ENCODE measurements at regions not wholly inside any gene's neighbourhood (a gene's known extent, or its start where the extent isn't known, plus 50 kb on each side); places are given as distances from the start of the nearest gene placed in this dataset.
"Not testable (repeated sequence)": the region's sequence is repeated elsewhere in the genome, so short reads cannot be mapped to it uniquely, and the experiment has no call there.

DNA sequence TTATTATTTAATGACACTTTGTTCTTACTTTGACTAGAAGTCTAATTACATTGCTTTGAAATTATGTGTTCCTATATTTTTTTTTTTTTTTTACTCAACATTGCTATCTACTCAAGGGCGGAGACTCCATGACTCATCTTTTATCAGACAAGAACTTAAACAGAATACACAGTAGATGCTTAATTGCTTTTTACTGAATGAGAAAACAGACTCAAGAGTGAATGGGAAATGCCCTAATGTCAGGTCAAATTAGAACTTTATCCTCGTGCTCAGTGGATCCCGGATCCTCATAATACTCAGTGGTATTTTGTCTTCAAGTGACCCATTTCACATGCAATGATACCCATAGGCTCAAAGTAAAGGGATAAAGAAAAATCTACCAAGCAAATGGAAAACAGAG, 954.5 kb upstream of the IGFBP7 start:
- no peak for DNase-seq (ENCODE audit: low spot score)

DNA sequence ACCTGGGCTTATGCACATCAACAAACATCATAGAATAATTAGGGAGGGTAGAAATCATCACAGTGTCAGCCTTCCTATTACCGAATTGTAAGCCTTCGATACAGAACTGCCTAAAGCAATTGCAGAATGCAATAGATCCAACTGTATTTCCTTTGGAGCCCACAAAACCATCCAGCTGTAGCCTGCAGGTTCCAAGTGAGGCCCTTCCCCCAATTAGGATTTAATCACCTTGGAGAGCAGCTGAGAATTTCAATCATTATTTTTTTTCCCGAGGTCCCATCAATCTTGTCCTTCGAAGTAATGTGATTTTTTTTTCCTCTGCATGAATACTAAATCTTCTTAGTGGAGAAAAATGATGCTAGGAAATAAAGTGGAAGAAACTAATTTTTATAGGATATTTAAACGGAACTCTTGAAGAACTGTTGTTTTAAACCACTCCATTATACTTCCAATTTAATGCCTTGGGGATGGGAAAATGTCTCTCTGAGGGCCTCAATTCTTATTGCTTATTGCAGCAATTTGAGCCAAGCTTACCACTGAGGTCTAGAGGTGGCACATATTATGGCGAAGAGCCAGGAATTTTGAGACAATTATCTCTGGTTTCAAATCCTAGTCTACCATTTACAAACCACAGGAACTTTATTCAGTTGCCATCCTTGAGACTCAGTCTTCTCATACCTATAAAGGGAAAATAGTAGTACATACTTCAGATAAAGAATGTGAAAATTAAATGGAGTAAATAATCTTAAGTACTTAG, 953.4 kb upstream of the IGFBP7 start:
- DNase-seq (ENCODE audit: low spot score) = no peak

DNA sequence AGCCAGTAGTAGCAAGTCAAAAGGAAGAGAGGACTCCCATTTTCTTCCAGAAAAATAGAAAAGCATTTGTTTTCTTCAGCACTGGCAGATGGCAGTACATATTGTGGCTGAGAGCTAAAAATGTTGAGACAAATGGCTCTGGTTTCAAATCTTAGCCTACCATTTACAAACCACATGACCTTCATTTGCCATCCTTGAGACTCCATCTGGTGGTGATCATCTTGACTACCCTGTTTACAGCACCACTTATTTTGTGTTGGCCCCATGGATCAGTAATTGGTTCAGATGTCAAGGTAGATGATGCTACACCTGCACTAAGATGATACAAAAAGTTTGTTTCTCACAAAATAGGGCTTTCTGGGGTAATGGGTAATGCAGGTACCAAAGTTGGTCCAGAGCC, 951.8 kb upstream of the IGFBP7 start:
- DNase-seq (ENCODE audit: low spot score) = no peak

DNA sequence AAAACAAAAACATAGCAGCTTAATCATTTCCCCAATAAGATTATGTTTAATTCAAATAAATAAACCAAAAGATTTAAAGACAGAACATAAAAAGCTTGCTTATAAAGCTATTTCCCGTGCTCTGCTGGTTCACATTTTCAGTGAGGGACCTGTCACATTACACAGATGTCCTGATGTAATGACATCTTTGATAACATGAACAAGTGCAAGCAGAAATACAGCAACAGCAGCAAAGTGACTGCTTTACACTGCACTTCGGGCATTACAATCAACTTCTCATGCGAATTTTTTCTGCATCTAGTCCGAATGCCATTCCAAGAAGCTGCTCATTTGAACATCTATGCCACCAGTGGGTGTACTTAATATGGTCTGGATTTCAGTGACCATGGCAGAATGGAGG, 940.3 kb upstream of the IGFBP7 start:
- DNase-seq (ENCODE audit: low spot score) = no peak

DNA sequence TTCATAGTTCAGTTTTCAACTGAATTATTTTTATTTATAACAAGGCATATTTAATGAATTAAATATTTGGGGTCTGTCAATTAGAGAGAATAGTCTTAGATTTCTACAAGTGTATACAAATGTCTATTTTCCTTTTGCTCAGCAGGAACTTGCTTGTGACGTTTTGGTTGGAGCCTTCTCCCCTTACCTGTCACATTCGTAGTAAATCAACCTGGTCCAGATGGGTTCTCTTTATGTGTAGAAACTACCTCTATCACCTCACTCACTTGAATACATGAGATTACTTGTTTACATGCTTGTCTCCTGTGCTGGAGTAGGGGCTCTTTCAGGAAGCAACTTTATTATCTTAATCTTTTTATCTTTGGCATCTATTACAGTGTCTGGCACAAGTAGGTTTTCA, 938.3 kb upstream of the IGFBP7 start:
- DNase-seq (ENCODE audit: low spot score) = no peak

DNA sequence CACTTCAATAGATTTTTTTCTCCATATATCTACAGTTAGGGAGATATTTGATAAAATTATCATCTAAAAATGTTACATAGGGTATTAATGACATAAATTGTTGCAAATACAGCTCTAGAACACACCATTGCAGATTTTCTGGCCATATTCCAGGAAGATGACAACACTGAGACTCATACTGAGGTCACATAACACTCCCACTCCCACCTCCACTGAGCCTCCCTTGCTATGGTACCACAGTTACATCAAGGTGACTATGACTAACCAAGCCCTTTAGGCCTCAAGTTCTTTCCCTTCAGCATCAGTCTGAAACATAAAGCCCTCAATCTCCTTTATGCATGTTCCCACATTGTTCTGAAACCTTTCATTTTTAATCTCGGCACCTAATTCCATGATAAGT, 932.0 kb upstream of the IGFBP7 start:
- no peak for DNase-seq (ENCODE audit: low spot score)

DNA sequence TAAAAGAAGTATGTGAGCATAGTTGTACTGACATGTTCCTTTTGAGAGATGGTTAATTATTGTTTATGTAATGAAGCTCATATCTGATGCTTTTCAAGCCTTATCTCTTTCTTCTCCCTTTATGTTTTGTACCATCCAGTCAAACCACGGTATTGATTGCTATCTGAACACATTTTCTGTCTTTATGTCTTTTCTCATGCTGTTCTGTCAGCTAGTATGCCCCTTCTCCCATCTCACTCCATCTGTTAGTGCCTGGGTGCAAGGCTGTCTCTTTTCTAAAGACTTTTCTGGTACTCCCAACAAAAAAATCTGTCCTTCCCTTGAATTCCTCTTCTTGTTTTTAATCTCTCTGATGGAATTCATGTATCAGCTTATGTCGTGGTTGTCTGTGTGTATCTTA, 883.8 kb upstream of the IGFBP7 start:
- DNase-seq (ENCODE audit: low spot score) = no peak

DNA sequence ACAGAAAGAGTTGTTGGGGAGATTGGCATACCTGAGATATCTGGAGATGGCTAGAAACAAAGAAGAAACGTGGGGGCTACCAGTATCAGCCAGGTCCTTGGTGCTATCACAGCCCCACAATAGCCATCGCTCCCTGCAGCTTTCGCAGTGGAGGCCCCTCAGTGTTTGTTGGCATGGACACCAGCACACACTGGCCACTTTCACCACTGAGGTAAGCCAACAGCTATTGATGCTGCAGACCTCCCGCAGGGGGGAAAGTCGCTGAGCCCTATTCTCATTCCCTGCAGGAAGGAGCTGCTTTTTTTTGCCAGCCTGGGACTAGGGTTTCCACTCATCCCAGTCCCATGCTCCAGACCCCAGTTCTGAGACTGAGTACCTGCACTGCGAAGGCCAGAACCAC, 879.2 kb upstream of the IGFBP7 start:
- DNase-seq (ENCODE audit: low spot score) = no peak

DNA sequence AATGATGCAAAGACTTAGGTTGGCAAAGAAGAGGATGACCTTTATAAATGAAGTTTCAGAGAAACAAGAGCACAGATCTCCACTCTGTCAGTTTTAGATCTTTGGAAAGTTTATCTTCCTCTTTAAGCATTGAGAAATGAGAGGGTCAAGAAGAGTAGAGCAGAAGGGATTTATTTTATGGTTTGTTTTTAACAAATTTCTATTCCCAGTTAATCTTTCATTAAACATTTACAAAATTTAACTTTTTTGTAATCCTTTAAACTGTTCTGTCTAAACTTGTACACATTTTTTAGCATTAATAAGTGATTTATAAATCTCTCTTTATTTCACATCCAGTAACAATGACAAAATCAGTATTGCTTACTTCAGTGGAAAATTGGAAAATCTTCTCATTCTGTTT, 875.0 kb upstream of the IGFBP7 start:
- DNase-seq (ENCODE audit: low spot score) = no peak

DNA sequence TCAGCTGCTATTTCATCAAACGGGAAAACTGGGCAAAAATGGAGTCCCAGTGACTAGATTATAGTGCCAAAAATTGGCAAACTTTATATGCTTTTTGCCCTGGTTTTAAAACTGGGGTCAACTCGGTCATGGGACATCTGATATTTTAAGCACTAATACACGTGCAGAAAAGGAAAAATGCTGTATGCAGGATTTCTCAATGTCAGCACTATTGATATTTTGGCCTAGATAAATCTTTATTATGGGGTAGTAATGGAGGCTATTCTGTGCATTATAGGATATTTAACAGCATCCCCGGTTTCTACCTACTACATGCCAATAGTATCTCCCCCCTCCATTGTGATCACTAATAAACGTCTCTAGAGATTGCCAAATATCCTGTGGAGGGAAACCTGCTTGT, 870.9 kb upstream of the IGFBP7 start:
- DNase-seq (ENCODE audit: low spot score) = no peak

DNA sequence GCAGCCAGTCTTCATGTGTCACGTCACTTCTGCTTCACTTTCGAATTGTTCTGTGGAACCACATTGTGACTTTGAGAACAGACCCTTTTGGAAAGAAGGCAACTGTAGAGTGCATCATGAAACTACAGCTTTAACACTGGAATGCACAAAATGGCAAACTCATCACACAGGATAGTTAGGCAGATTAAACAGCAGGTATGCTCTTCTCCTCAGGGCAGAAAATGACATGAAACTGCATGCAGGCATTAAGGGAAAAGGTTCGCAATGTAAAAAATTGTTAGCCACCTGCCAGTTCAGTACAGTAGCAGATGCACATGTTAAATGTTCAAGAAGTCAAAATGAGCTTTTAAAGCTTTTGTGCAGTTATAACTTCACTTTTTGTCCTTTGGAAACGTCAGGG, 864.6 kb upstream of the IGFBP7 start:
- DNase-seq (ENCODE audit: low spot score) = no peak

DNA sequence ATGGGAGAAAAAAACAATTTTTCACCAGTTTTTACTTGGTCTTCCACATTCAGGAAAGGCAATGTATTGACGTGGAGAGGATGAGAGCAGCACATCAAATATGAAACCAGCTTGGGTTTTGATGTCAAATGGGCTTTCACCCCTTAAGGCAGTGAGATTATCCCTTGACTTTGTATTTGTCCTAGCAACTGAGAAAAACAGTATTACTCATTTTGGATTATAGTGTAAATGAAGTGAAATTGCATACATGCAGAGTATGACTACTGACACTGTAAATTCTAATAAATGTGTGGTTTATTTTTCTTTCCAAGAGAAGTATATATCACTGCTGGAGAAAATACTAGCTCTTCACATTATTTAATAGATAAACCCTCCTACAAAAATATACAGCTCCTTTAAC, 863.6 kb upstream of the IGFBP7 start:
- DNase-seq (ENCODE audit: low spot score) = no peak

DNA sequence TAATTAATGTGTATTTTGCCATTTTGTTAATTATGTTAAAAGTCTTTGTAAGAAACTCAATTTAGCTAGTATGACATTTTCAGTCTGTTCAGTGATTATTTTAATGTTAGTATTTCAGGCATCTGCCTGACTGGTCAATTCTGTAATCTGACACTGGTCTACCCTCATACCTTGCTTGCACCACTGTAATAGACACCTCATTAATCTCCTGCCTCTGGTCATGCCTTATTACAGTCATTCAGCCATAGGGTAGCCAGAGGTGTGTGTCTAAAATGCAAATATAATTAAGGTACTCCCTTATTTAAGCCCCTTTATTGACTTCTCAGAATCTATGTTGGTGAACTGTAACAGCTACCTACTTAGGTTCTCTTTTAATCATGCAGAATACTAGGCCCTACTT, 861.1 kb upstream of the IGFBP7 start:
- no peak for DNase-seq (ENCODE audit: low spot score)

DNA sequence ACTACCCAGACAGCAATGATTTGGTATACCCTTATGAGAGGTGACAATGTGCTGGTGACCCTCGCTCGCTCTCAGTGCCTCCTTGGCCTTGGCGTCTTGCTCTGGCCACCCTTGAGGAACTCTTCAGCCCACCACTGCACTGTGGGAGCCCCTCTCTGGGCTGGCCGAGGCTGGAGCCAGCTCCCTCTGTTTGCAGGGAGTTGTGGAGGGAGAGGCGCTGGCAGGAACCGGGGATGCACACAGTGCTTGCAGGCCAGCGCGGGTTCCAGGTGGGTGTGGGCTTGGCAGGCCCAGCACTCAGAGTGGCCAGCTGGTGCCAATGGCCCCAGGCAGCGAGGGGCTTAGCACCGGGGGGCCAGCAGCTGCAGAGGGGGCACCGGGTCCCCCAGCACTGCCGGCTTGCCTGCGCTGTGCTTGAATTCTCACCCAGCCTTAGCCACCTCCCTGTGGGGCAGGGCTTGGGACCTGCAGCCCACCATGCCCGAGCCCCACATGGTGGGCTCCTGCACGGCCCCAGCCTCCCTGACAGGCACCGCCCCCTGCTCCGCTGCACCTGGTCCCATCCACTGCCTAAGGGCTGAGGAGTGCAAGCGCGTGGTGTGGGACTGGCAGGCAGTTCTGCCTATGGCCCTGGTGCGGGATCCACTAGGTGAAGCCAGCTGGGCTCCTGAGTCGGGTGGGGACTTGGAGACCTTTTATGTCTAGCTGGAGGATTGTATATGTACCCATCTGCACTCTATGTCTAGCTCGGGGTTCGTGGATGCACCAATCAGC, 857.0 kb upstream of the IGFBP7 start:
- no peak for DNase-seq (ENCODE audit: low spot score)

DNA sequence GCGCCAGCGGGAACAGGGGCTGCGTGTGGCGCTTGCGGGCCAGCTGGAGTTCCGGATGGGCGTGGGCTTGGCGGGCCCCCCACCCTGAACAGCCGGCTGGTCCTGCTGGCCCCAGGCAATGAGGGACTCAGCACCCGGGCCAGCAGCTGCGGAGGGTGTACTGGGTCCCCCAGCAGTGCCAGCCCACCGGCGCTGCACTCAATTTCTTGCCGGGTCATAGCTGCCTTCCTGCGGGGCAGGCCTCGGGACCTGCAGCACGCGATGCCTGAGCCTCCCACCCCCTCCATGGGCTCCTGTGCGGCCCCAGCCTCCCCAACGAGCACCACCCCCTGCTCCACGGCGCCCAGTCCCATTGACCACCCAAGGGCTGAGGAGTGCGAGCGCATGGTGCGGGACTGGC, 855.2 kb upstream of the IGFBP7 start:
- not testable (repeated sequence) for DNase-seq (ENCODE audit: low spot score)

DNA sequence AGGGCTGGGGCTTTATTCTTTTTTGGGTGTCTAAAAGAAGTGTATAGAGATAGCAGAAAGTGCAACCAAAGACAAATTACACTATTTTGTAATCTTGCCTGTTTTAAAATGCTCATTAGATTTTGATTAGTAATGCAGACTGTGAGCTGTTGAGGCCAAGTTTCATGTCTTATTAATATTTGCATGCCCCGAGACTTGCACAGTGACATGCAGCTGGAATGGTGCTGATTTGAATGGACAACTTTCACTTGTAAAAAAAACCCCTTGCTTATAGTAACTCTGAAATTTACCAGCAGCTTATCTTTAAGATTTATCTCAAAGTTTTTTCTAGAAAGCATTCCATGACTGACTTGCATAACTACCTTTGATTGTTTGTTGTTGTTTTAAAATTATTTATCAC, 835.1 kb upstream of the IGFBP7 start:
- no peak for DNase-seq (ENCODE audit: low spot score)

DNA sequence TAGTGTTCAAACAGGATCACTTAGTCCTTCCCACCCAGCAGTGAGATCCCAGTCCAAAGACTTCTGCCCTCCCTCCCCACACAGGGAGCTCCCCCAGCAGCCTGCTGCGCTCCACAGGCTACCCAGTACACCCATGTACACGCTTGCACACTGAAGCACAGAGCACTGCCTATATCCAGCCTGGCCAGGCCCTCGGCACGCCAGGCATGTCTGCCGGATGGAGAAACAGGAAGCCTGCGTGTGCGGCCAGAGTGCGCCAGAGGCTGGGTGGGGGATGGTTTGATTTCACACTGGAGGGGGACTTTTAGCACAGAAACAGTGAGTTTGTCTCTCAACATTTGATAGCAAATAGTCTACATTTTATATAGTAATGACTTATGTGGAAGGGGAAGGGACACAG, 833.5 kb upstream of the IGFBP7 start:
- no peak for DNase-seq (ENCODE audit: low spot score)

DNA sequence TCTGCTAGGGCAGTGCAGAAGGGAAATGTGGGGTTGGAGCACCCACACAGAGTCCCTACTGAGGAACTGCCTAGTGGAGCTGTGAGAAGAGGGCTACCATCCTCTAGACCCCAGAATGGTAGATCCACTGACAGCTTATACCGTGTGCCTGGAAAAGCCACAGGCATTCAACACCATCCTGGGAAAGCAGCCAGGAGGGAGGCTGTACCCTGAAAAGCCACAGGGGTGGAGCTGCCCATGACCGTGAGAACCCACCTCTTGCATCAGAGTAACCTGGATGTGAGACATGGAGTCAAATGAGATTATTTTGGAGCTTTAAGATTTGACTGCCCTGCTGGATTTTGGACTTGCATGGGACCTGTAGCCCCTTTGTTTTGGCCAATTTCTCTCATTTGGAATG, 827.1 kb upstream of the IGFBP7 start:
- not testable (repeated sequence) for DNase-seq (ENCODE audit: low spot score)

DNA sequence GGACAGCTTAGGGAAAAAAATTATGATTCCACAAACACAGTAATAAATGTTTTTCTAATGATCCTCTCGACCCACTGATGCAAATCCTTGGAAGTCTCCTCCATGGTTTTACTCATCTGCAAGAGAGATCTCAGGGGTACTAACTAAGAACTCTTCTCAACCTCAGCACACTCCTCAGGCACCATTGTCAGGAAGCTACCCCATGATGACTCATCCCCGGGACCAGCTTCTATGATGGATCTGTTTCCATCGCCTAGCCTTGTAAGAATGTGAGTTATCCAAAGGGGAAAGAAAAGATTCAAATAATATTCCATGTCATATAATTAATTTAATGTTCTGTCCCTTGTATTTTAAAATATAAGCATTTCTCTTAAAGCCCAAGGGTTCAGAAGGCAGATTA, 816.1 kb upstream of the IGFBP7 start:
- DNase-seq (ENCODE audit: low spot score) = no peak

DNA sequence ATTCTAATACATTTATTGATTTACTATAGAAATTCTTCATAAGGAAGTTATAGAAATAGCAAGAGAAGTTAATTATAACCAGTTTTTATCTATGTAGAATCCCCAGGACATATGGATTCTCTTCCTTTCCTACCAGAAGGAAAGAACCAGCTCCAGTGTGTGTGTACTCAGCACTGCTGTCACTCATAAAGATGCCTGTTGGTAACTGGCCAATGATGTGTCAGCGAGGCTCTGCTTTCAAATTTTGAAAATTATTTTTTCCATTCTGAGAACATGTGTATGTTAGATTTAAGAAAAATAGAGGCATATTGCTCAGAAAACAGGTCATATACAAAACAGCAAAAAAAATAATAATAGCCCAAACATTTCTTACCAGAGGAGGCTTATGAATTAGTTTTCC, 814.8 kb upstream of the IGFBP7 start:
- no peak for DNase-seq (ENCODE audit: low spot score)

DNA sequence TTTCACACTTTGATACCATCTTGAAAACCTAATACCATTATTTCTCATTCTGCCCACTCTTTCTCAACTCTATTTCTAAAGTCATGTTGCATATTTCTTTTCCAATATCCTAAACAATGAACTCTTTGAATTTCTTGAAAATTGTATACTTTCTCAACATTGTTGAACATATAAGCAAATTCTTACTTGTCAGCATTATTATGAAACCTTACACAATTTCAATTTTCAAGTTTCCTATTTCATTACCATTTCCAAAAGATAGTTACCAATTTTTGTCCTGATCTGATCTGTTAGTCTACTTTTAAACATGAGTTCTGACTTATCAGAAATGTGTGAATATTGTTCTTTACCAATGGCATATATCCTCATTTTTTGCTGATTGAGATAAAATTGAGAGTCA, 806.3 kb upstream of the IGFBP7 start:
- DNase-seq (ENCODE audit: low spot score) = no peak

DNA sequence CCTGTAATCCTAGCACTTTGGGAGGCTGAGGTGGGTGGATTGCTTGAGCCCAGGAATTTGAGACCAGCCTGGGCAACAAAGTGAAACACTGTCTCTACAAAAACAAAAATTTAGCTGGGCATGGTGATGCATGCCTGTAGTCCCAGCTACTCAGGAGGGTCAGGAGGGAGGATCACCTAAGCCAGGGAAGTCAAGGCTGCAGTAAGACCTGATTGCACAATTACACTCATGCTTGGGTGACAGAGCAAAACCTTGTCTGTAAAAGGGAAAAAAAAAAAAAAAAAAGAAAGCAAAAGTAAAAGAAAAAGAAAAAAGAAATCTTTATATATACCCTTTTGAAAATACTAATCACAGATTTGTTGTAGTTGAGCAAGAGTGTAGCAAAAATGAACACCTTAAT, 801.0 kb upstream of the IGFBP7 start:
- no peak for DNase-seq (ENCODE audit: low spot score)

DNA sequence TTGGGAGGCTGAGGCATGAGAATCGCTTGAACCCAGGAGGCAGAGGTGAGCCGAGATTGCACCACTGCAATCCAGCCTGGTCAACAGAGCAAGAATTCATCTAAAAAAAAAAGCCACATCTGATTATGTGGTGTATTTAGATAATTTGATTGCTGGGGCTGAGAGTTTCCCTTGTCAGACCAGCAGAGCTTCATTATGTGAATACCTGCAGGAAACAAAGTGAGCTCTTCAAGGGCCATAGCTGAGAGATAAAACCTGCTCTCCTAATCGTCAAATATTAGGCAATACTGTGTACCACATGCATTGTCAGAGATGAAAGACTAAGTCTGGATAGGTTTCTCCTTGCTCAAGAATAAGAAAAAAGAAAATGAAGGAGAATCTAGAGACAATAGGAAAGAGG, 800.0 kb upstream of the IGFBP7 start:
- DNase-seq (ENCODE audit: low spot score) = no peak

DNA sequence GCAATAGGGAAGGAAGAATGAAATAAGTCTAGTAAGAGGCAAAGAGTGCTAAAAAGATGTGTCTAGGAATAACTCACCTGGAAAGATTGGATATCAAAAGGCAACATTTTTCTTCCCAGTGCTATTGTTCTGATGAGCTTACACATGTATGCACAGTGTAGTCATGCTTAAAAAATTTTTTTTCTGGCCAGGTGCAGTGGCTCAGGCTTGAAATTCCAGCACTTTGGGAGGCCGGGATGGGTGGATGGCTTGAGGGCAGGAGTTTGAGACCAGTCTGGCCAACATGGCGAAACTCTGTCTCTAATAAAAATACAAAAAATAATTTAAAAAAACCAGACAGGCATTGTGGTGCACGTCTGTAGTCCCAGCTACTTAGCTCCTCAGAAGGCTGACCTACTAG, 795.8 kb upstream of the IGFBP7 start:
- DNase-seq (ENCODE audit: low spot score) = no peak
